GM21423 (cell line): ENCODE measurements at regions not wholly inside any gene's neighbourhood (a gene's known extent, or its start where the extent isn't known, plus 50 kb on each side); places are given as distances from the start of the nearest gene placed in this dataset.

Experiments used
- ATAC-seq: cut with Tn5 transposase; IDR thresholded peaks from one replicate; pipeline ENCODE4 v1.9.1; 2021; ENCODE audit warnings: mild to moderate bottlenecking, moderate library complexity; ENCODE audit not compliant: unreplicated experiment

DNA sequence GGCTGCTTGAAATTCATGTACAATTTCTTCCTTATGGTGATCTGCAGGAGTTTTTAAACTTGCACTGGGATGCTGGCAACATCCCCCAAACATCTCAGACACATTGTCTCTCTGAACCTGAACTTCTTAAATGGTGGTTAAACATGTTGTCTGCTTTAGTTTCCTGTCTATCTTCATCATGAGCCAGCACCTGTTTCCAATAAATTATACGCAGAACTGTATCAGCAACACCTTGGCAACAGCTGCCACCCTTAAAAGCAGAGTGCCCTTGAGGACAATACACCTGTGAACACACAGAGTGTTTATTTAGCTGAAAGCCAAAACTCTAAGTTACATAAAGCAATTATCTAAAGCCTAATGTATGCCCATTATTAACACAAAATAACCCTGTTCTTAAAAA is 242.9 kb downstream of the WNT5A start:
- ATAC-seq: no peak

DNA sequence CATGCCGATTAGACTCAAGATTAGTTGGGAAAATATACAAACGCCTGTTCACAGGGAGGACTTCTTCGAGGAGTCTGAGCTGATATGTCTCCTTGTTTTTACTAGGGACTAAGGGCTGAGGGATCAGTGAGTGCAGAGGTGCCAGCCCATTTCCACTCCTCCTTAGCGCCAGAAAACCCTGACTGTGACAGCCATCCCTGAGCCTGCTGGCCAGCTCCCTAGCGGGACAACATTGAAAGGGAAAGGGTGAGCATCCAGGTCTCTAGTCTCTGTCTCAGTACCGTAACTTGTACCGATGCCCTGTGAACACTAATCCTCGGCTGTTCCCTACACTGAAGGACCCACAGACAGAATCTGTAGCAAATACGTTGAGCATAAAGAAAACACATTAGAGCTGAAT is 243.4 kb downstream of the WNT5A start:
- ATAC-seq: no peak

DNA sequence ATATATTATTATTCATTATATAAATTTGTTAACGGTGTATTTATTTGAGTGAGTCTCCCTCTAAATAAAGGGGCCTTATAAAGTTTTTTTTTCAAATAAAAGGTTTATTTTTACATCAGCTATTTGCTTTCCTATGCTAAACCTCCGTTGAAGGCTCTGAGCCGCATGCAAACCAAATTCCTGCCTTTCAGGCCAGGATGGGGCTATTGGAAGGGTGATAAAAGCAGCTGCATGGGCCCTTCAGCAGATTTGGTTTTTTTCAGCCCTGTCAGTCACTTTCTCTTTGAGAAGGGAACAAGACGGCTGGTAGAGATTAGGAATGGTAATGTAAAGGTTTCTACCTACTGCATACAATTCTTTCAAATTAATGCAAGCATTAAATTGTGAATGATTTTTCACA is 244.2 kb downstream of the WNT5A start:
- no peak for ATAC-seq

DNA sequence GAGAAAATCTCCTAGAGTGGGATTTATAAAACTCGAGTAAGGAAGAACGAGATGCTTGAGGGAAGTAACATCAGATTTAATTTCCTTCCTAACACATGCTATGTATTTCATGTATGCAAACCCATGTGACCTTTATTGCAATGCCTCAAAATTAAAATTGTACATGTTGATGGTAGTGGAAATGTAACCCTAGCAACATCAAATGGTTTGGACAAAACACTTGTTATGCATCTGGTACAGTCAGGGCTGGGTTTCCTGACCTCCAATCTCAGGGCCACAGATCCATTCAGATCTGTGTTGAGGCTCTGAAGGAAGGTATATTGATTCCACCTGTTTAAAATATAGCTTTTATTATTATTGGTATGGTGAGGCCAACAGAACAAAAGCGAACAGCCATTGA is 246.0 kb downstream of the WNT5A start:
- no peak for ATAC-seq

- ATAC-seq: no peak
These were observed 251.7 kb downstream of the WNT5A start for GRCh38 chr3:55235416-55235815.

- ATAC-seq: no peak
These were observed 260.4 kb downstream of the WNT5A start for GRCh38 chr3:55226696-55227095.

- ATAC-seq: no peak
These were observed 268.5 kb downstream of the WNT5A start for GRCh38 chr3:55218577-55218976.

DNA sequence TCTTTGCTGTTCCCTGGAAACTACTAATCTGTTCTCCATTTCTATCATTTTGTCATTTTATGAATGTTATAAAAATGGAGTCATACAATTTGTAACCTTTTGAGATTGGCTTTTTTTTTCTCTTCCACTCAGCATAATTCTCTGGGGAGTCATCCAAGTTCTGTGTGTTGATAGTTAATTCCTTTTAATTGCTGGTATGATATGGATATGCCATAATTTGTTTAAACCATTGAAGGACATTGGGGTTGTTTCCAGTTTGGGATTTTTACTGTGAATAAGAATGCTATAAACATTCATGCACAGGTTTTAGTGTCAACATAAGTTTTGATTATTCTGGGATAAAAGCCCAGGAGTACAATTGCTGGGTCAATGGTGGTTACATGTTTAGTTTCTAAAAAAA is 279.4 kb downstream of the WNT5A start:
- no peak for ATAC-seq

GRCh38 chr3:55205990-55206389 is 278.1 kb upstream of the LRTM1 start:
- no peak for ATAC-seq

DNA sequence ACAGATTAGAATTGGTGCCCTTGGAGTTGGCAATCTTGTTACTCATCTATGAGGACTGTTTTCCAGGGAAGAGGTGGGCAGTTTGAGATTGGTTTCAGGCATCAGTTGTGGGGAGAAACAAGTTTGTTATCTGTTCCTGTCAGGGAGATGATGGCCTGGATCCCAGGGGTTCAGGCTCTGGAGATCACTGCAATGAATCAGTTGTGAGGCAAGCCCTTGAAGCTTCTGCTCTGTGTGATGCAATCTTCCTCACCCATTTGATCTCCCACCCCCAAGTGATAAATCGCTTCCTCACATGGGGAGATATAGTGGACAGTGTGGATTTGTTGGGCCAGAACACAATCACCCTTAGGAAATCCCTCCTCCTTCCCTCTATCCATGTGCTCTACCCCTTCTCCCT is 276.6 kb upstream of the LRTM1 start:
- no peak for ATAC-seq

- no peak for ATAC-seq
These were observed 275.7 kb upstream of the LRTM1 start for GRCh38 chr3:55203546-55203945.

DNA sequence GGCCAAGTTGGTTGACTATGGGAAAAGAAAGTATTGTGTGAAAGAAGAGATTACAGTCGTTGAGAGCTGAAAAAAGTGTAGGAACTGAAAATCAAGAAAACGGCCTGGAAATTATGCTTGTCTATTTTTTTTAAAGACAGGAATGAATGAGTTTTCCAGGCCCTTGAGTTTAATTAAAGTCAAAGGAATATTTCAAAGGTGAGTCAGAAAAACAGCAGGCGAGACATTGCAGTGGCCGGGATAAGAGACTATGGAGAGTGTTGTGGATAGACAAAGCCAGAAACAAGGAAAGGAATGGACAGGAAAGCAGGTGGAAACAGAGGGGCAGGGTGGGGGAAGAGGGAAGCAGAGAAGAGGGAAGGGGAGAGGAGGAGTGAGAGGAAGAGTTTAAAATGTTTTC is 275.1 kb upstream of the LRTM1 start:
- no peak for ATAC-seq

DNA sequence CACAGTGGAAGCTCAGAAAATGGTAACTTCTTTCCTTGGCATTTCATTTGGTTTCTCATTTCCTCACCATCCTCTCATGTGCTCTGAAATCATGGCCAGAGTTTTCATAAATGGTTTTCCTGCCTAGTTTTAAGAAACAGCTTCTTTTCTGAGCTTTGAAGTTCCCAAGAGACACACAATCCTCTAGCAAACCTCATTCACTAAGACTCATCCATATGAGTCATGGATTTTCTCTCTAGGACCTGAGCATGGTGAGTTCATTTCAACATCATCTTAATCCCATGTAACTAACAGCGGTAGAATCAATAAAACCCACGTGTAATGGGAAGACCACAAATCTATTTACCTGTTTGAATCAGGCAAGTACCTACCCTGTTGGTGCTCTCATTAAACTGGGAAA is 274.5 kb upstream of the LRTM1 start:
- ATAC-seq: no peak

DNA sequence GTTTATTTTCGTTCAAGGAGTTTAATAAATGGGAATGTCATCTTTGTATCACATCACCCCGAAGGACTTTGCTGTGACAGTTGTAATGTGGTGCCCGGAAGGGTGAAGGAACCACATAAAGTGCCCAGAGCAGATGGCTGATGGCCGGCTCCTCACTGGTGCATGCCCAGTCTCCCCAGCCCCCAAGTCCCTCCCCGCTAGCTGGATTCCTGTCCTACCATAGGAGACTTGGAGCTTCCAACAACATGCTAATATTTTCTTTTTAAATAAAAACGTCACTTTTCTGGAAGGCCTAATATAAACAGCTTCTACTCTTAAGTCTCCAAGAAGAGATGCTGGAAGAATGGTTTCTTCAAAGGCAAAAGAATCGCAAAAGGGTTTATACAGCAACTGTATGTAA is 273.9 kb upstream of the LRTM1 start:
- no peak for ATAC-seq

GRCh38 chr3:55200906-55201305 is 273.0 kb upstream of the LRTM1 start:
- ATAC-seq: no peak

- no peak for ATAC-seq
These were observed 270.7 kb upstream of the LRTM1 start for GRCh38 chr3:55198554-55198953.

- ATAC-seq: no peak
These were observed 269.2 kb upstream of the LRTM1 start for GRCh38 chr3:55197021-55197420.

- no peak for ATAC-seq
These were observed 268.6 kb upstream of the LRTM1 start for GRCh38 chr3:55196495-55196894.

DNA sequence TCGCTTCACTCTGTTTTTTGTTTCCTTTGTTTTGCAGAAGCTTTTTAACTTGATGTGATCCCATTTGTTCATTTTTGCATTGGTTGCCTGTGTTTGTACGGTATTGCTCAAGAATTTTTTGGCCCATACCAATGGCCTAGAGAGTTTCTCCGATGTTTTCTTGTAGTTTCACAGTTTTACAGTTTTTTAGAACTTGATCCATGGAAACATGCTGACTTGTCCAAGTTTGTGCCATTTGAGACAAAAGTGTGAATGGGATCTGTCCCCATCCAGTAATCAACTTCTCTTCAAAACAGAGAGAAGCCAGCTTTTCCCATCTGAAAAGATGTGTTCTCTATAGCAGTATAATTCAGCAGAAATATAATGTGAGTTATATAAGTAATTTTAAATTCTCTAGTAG is 266.5 kb upstream of the LRTM1 start:
- no peak for ATAC-seq

GRCh38 chr3:55191911-55192775 is 264.3 kb upstream of the LRTM1 start:
- no peak for ATAC-seq

GRCh38 chr3:55190331-55190730 is 262.5 kb upstream of the LRTM1 start:
- no peak for ATAC-seq

GRCh38 chr3:55189359-55189801 is 261.5 kb upstream of the LRTM1 start:
- ATAC-seq: no peak

GRCh38 chr3:55185380-55185779 is 257.5 kb upstream of the LRTM1 start:
- ATAC-seq: no peak
